Mucosa of gallbladder (tissue), 1 donor: ENCODE measurements at regions not wholly inside any gene's neighbourhood (a gene's known extent, or its start where the extent isn't known, plus 50 kb on each side); places are given as distances from the start of the nearest gene placed in this dataset.

Source experiments
- DNase-seq: peaks from one replicate; pipeline ENCODE4 v3.0.0-alpha.2; 2020; ENCODE audit warnings: low spot score
- donor health status: DM: no; HTN: no; CAD: no.

- no peak for DNase-seq
Measured at GRCh38 chr6:33923857-33924514, 120.2 kb upstream of the MLN start.

DNA sequence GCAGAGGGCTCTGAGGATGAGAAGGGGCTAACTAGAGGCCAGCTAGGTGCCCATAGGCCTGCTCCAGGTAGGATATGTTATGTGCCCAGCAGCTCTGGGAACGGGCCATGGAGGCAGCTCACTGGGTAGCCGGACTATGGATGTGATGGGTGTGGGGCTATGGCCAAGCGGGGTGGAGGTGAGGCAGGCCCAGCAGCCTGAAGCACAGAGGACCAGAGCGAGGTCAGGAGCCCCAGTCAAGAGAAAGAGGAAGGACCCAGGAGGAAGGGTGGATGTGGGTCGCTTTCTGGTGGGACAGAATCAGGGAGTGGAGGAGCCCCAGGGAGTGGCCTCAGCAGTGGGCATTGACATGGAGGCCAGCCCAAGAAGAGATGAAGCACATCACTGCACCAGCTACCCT, 117.9 kb upstream of the MLN start:
- no peak for DNase-seq

GRCh38 chr6:33918175-33918695, 114.4 kb upstream of the MLN start:
- DNase-seq, result no peak

DNA sequence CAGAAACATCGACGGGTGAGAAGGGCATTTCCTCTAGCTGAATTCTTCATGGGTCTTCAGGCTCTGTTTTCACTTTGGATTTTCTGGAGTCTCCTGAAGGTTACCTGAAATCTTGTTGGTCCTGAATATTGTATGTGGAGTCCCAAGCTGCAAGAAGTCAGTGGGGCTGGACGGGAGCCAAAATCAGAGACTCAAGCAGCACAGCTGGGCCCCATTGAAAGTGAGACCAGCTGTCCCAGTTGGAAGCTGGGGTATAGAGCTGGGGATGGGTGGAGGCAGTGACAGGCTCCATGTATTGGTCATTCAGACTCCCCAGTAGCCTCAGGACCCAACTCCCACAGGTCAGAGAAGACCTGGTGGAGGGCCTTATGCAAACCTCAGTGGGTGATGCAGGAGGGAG, 111.3 kb upstream of the MLN start:
- DNase-seq, result no peak

- peak; percentile 20 for DNase-seq
Measured at GRCh38 chr6:33914645-33915044, 110.8 kb upstream of the MLN start.

DNA sequence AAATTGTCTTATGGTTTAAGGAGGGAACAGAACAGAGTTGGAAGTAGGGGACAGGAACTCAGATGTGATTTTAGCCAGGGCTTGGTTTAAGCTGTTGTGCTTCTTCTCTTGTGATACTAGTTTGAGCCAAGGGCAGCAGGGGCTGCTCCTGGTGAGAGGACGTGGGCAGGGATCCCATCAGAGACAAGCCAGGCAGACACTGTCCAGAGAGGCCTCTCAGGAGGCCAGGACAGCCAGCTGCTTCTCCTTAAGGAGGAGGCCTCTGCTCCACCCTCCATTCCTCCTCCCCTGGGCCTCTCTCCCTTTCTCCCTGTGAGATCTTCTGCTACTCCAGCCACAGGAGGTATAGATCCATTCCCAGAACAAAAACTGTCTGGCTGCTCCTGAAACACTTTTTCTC, 108.4 kb upstream of the MLN start:
- DNase-seq, result peak; percentile 52

DNA sequence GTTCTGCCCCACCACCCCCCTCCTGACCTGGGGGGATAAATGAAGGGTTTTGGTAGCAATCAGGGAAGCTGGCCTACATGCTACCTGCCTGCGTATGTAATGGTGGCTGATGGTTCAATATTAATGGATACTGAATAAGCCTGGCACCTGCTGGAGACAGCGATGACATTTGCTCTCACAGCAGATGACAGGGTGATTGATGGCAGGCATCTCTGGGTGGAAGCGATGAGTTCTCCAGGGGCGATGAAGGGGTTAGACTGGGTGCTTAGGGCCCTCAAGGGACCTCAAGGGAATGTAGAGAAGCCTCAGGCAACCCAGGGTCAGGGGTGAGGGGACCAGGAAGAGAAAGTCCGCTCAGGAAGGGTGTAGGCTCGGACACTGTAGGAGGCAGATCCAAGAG, 107.7 kb upstream of the MLN start:
- DNase-seq, result no peak

- DNase-seq, result no peak
Measured at GRCh38 chr6:33910594-33910993, 106.8 kb upstream of the MLN start.

DNA sequence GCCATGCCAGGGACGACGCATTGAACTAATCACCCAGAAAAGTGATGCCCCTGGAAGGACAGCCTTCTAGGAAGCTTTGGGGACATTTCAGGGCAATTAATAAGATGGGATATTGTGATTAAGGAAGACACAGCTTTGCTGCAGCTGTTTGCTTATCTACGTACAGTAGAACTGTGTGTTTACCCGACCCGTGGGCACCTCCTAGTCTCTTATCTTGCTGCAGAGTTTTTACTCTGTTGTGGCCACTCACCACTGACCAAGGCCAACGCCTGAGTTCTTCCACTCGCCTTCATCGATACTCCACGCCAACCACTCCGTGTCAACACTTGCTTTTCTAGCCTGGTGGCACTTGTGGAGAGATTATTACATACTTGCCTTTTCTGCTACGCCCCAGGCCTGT, 105.9 kb upstream of the MLN start:
- no peak for DNase-seq

GRCh38 chr6:33908025-33908424, 104.2 kb upstream of the MLN start:
- DNase-seq, result peak; percentile 56

GRCh38 chr6:33907227-33907626, 103.4 kb upstream of the MLN start:
- no peak for DNase-seq

DNA sequence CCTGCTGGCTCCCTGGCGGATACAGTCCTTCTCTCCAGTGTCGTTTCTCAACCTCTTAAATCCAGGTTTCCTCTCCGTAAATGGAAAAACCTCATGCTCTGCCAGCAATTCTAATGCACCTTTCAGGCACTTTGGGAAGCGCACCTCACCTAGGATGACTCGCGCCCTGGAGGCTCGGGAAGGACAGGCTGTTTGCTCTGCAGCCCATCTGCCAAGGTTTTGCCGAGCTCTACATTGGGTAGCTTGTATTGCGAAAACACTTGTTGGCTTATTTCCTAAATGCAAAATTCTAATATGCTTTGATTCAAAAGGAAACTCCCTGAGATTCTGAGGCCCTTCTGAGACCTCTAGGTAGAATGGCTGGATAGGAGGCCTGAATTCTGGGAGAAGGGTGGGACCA, 102.6 kb upstream of the MLN start:
- no peak for DNase-seq

DNA sequence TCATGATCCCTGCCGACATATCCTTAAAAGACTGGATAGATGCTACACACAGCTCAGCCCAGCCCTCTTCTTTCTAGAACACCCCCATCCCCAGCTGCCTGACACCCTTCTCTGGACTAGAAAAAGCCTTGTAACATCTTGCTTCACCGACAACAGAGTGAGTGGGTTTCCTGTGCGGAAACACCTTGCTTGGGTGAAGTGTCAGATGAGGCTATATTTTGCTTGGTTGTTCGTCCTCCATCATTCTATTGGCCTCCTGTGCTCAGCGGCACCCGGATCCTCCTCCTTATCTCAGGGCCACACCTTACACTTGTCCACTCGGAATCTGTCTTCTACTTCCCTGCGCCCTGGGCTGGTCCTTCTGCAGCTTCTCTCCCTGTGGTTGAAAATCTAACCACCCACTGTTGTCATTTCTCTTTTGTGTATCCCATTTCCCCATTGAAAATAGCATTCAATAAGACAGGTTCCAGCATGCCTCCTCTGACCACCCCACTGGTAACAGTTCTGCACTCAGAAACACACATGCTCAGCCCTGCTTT, 101.3 kb upstream of the MLN start:
- no peak for DNase-seq

- no peak for DNase-seq
Measured at GRCh38 chr6:33904747-33905065, 100.9 kb upstream of the MLN start.

GRCh38 chr6:33904050-33904746, 100.4 kb upstream of the MLN start:
- DNase-seq, result peak; percentile 45

DNA sequence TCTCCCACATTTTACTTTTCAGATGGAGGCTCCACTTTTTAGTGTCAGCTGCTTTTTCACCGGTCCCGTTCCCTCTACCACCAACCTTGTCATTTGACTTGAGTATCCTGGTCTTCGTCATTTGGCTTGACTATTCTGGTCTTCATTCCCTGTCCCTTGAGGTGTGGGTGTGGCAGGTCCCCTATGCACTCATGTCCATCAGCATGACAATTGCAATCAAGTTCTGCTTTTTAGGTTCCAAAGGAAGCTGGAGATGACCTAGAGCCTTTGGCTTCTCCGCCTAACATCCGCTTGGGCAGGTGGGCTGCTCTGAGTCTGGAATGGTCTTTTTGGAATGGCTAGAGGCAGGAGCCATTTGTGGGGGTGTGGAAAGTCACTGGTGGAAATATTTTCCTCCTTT, 99.8 kb upstream of the MLN start:
- no peak for DNase-seq

GRCh38 chr6:33902457-33902853, 98.7 kb upstream of the MLN start:
- no peak for DNase-seq

GRCh38 chr6:33901822-33902456, 98.1 kb upstream of the MLN start:
- DNase-seq, result no peak

DNA sequence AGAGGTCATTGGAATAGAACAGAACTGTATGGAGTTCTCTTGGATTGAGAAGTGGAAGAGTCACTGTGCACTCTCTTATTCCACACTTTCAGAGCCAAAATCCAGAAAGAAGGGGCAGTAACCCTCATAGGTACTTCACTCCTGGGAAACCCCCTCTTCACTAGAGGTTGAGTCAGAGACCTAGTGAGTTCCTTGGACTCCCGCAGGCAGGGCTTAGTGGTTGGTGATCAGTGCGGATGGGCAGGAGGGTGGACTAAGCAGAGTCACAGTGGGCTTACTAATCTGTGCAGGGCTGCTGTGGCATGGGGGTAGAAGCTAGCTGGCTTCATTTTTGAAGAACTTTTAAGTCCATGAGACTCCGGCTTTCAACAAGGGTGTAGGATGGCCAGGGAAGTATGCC, 95.0 kb upstream of the MLN start:
- DNase-seq, result no peak

GRCh38 chr6:33897189-33897780, 93.5 kb upstream of the MLN start:
- DNase-seq, result no peak

DNA sequence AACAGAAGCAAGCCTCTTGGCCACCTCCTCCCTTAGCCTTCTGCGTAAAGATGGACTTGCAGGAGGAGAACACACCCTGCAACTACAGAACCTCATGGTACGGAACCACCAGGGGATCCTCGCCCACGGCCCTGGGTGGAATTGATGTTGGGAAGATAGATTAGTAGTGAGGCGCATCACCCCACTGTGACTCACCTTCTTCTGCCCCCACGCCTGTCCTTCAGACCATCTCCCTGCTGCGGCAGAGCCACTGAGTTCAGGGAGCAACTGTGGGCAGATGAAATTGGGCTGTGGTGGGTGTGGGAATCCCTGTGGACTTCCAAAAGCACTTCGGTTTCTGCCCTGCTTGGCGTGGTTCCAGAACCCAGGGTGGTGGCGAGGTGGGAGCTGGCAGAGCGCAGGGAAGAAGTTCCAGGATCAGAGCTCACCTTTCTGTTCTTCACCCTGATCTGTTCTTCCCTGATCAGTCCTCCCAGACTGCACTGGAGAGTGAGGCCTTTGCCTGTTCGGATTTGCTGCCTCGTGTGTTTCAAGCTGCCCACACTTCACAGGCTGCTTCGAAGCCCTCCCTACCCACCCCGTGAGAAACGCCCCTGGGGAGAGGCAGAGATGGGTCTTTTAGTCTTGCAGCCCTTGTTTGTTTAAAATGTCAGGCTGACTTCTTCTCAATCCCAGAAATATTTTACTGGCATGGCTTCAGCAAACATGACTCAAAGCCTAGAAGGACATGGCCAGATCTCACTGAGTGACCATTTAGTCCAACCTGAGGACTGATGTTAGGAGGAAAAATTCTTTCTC, 92.8 kb upstream of the MLN start:
- no peak for DNase-seq

DNA sequence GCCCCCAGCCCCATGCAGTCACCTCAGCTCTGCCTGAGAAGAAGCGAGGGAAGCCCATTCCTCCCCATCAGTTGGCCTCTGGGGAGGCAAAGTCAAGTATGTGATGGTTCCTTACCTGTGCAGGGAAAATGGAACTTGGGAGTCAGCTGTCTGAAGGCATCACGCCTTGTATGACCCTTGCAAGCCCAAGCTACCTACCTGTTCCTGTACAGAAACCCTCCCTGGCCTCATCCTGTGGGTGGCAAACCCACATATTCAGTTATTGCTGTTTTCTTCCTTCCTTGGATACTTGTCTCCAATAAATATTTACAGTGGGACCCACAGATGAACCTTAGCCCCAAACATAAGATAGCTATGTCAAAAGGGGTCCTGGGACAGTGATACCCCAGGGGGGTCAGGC, 92.2 kb upstream of the MLN start:
- DNase-seq, result no peak
